Amniotic epithelial cell (primary cell): ENCODE measurements at regions not wholly inside any gene's neighbourhood (a gene's known extent, or its start where the extent isn't known, plus 50 kb on each side); places are given as distances from the start of the nearest gene placed in this dataset.
"Not testable (repeated sequence)": the region's sequence is repeated elsewhere in the genome, so short reads cannot be mapped to it uniquely, and the experiment has no call there.

Source experiments
- DNase-seq: peaks from one replicate; pipeline ENCODE4 v3.0.0-alpha.2; 2010; ENCODE audit warnings: low read depth

DNA sequence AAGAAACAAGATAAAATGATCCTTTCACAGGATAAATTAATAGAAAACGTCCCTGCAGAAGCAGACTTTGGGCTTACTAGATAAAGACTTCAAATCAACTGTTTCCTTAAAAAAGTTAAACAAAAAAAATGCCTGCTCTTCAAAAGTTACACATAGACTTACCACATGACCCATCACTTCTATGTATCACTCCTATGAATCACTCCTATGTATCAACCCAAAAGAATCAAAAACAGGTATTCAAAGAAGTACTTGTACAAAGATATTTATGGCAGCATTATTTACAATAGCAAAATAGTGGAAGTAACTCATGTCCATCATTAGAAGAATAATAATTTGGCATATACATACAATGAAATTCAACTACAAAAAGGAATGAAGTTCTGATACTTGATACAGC, 56.3 kb upstream of the PRDM9 start:
- no peak for DNase-seq

DNA sequence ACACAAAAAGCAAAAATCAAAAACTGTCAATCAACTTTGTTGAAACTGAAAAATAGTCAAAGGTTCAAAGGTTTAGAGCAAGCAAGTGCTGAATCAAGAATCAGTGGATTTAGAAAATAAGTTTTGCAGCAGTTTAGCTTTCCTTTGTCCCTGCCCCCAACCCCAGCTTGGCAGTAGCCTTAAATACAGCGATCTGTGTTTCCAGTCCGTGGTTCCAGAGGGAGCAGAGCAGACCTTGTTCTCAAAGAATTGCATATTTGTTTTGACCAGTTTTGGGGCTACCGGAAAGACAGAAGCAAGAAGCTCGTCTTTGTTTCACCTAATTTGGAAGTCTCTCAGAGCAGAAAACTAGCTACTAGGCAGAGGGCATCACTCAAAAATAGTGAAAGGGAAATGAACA, 57.2 kb upstream of the PRDM9 start:
- DNase-seq, result no peak

DNA sequence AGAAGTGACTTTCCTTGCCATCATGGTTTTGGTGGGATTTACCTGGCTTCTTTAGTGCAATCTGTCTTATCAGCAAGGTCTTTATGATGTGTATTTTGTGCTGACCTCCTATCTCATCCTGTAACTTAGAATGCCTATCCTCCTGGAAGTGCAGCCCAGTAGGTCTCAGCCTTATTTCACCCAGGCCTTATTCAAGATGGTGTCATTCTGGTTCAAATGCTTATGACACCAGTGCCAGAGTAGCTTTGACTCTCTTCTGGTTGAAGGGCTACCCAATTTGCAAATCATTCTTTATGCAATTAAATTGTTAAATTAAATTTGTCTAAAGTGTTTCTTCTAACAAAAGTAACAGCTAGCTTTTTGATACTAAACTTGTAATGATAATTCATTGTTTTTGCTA, 58.8 kb upstream of the PRDM9 start:
- DNase-seq, result no peak

DNA sequence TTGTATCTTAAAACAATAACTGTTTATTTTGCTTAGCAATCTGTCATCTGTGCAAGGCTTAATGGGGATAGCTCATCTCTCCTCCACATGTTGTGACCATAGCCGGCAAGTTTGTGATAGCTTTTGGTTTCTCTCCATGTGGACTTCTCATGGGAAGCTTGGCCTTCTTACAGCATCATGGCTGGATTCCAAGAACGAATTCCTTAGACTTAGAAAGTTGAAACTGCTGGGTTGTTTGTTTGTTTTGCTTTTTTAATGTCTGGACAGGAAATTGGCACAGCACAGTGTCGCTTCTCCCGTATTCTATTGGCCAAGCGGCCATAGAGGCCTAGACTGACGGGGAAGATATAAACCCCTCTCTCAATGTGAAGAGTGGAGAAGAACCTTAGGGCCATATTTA, 61.0 kb upstream of the PRDM9 start:
- peak; percentile 7 for DNase-seq

DNA sequence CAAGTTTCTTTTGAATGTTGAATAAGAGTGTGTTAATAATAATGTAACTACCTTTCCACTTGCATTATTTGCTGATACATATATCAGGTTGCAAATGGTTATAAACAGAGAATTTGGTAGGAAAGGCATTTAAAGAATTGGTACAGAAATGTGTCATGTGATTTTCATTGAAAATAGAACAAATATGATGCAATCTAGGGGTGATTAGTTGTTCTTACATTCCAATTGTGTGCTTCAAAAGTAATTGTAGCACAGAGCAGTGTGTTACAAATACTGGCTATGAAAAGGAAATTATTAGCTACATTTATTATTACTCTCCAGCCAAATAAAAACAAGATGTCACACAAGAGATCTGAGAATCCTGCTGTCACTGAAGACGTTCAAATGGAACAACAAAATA, 61.8 kb upstream of the PRDM9 start:
- no peak for DNase-seq

DNA sequence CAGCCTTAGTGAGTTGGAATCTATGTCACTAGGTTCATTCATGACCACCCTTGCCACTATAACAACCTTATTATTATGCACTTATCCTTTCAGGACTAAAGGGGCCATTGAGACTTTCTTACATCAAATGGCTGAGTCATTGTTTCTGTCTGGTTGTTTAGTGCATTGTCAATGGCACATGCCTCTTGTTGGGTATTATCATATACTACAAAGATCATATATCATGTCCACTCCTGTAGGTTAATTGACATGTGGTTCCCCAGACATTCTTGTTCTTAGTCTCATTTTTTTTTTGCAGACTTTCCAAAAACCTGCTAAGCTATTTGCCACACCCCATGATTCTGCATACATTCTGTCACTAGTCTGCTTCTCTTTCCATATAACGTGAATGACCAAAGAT, 66.7 kb upstream of the PRDM9 start:
- no peak for DNase-seq

DNA sequence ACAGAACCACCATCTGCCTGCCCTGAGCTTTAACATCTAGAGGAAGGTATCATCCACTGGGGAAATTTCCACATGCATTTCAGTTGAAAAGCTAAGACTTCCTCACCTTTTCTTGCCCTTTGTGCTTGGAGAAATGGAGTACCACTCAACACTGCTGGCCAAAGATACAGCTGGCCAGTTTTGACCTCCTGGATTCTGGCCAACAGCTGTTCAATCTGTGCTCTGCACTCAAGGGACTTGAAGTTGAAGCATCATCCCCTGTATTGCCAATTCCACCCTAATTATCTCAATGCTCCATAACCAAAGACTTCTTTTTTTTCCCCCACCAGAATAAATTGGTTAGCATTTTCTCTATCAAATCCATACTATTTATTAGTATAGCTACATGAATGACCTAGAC, 70.4 kb upstream of the PRDM9 start:
- DNase-seq, result no peak

DNA sequence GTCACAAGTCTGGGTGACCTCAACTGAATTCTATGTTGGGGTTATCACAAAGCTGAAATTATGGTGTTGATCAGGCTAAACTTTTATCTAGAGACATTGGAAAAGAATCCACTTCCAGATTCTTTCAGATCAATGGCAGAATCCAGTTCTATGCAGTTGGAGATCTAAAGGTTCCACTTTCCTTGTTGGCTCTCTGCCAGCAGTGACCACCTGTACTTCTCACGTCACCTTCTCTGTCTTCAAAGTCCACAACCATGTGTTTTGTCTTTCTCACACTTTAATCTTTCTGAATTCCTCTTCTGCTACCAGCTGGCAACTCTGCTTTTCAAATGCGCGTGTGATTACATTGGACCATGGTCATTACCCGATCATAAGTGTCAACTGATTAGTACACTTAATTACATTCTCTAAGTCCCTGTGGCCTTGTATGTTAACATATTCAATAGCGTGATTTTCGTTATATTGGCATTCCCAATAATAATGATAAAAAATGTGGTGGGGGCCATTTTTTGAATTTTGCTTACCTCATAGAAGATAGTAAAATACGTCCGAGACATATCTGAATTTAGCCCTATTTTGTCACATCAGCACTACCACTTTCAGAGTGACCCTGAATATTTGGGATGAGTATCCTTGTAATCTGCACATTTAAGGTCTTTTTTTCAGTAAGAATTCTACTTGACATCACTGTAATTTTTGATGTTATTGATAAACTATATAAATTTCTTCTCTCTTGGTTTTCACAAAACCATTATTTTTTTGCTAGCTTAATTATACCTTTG, 73.7 kb upstream of the PRDM9 start:
- DNase-seq, result no peak

DNA sequence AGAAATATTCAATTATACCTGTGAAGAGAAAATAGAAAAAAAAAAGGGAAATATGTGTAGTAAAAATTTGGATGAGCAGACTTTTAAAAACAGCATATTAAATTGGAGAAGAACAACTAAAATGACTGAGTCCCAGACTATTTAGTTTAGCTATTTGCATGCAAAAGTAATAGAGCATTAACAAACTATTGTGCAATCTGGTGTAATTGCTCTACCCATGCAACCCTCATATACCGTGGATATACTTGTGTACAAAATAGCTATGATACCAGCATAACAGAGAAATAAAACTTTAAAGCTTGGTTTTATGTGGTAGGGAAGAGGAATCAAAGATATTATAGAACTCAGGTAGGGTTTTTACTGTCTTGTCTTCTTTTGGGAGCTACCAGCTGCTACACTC, 78.7 kb upstream of the PRDM9 start:
- DNase-seq, result no peak

DNA sequence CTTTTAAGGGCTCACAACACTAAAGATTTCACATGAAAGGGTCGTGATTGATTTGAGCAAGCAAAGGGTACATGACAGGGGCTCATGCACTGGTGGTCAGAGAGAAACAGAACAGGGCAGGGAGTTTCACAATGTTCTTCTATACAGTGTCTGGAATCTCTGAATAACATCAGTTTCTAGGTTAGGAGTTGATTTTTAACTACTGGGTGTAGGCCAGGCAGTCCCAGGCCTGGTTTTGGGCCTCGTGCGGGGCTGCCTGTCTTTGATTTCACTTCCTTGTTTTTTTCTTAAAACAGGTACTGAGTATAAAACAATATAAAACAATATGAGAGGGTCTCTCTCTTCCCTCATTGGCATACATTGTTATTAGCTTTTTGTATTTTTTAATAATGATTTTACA, 87.2 kb upstream of the PRDM9 start:
- DNase-seq, result not testable (repeated sequence)

DNA sequence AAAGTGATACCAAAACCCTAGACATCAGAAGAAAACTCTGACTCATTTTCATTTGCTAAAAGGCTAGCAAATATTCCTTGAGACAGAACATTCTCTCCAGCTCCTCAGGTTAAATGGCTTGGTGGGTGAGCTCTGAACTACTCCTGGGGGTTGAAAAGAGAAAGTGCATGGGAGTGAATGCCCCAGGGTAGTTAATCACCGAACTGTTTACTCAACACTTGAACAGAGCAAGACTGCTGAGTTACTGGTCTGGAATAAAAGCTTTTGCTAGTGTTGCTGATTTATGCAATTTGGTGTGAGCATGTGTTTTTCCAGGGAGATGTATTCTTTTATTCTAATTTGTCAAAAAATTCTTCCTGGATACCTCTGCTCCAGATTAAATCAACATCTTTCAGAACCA, 88.3 kb upstream of the PRDM9 start:
- peak; percentile 25 for DNase-seq

DNA sequence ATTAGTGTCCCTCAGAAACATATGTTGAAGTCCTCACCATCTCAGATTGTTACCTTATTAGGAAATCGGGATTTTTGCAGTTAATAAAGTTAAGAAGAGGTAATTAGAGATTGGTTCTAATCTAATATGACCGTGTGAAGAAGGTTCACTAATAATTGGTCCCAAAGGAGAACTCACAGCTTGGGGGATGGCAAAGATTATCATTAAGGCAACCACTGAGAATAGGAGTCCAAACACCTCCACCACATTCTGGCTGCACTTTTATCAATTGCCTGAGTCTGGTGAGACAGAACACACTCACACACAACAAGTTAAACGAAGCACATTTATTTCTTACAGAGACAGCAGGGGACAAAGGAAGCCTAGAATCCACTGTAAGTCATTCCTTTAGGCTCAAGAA, 94.9 kb upstream of the PRDM9 start:
- no peak for DNase-seq

DNA sequence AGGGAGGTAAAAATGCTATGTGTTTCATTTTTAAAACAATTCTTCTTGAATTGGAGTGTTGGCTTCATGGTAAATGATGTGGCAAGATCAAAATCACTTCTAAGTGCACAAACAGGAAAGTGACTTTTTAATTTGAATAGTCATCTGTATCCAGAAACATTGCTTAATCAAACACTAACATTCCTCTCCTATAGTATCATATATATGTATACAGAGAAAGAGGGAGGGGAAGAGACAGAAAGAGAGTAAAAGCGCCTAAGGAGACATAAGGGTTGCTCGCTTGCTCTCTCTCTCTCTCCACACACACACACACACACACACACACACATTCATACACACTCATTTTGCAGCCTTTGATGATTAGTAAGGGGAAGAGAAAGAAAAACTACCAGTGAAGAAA, 95.4 kb upstream of the PRDM9 start:
- no peak for DNase-seq

DNA sequence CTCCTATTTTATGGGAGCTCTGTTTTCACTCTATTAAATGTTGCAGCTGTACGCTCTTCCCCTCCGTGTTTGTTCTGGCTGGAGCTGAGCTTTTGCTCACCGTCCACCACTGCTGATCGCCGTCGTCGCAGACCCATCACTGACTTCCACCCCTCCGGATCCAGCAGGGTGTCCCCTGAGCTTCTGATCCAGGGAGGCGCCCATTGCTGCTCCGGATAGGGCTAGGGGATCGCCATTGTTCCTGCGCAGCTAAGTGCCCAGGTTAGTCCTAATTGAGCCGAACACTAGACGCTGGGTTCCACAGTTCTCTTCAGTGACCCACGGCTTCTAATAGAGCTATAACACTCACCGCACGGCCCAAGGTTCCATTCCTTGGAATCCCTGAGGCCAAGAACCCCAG, 96.2 kb upstream of the PRDM9 start:
- DNase-seq, result no peak

DNA sequence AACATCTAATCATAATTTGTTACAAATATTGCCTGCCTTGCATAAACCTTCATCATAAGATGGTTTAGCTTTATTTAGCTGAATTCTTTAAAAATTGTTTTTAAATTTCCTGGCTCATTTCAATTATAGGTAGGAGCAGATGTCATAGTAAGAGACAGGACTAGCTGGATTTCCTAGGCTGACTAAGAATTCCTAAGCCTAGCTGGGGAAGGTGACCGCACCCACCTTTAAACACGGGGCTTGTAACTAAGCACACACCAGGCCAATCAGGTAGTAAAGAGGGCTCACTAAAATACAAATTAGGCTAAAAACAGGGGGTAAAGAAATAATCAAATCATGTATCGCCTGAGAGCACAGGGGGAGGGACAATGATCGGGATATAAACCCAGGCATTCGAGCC, 96.6 kb upstream of the PRDM9 start:
- not testable (repeated sequence) for DNase-seq

DNA sequence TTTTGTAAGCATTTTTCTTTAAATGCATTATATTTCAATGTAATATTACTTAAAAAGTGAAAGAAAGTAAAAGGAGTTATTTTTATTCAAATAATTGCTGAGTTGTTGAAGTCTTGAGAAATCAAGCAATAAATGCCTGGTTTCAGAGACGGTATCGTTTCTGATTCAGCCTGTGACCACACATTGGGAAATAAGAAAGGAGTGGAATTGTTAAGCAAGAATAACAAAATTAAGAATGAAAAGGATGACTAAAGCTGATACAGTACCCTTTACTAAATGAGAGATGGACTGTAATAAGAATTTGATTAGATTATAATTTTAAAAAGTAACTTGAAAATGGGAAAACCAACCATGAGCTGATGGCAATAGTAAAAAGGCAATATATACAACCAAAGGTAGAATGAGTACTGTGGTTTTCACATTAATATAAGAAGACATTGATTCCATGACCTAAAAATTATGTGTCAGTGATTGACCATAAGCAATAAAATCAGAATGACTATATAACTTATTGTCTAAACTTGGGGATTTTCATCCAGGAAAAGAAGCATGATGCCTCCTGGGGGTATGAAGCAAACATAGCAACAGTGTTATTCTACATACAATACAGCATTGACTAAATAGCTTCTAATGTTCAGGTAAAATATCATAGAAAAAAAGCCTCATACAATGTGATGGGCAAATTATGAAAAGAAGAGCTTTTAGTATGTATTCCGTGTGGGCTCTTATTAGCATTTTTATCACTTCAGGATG, 101.9 kb upstream of the PRDM9 start:
- DNase-seq, result peak; percentile 20

DNA sequence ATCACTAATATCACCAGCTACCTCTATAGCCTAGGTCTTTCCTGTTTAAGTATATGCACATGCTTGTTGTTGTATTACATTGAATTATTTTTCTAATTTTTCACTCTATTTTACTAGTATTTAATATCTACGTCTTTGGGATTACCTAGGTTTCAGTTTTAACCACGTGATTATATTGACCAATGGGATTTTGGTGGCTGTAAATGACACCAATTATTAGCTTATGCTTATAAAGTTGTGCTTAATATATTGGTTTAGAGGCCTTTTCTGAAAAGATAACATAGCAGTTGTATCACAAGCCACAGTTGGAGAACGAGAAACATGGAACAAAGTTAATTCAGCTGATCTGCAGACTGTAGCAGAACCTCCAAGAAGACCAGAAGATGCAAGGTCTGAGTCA, 104.8 kb upstream of the PRDM9 start:
- DNase-seq, result no peak

DNA sequence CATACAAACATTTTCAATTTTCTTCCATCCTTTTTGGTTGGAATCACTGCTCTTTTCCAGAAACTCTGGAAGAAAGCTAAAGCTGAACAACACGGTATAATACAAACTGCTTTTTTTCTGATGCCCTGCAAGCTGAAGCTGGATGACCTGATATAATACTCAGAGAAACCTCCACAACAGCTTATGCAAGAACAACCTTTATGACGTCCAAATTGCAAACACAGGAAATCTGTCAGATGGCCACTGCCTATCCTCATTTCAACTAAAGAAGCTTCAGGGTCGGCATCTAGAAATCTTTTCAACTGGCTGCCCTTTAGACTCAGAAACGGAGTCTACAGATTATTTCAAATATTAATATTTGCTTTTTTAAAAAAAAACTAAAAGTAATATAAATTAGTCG, 106.5 kb upstream of the PRDM9 start:
- DNase-seq, result no peak

DNA sequence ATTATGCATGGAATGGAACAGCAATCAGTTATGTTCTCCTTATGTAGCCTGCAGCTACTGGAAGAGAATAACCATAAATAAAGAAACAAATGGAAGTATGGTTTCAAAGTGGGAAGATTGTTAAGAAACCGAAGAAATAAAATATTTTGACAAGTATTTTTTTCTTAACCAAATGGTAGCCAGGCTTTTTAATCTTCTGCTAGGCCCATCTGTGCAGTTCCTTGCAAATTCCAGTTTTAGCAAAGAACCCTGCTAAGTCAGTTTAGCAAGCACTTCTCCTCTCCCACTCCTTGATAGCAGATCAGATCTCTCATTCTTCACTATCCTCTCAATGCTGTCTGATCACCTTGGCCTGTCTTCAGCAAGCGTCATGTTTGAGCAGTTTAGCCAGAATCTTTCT, 111.1 kb upstream of the PRDM9 start:
- DNase-seq, result no peak

DNA sequence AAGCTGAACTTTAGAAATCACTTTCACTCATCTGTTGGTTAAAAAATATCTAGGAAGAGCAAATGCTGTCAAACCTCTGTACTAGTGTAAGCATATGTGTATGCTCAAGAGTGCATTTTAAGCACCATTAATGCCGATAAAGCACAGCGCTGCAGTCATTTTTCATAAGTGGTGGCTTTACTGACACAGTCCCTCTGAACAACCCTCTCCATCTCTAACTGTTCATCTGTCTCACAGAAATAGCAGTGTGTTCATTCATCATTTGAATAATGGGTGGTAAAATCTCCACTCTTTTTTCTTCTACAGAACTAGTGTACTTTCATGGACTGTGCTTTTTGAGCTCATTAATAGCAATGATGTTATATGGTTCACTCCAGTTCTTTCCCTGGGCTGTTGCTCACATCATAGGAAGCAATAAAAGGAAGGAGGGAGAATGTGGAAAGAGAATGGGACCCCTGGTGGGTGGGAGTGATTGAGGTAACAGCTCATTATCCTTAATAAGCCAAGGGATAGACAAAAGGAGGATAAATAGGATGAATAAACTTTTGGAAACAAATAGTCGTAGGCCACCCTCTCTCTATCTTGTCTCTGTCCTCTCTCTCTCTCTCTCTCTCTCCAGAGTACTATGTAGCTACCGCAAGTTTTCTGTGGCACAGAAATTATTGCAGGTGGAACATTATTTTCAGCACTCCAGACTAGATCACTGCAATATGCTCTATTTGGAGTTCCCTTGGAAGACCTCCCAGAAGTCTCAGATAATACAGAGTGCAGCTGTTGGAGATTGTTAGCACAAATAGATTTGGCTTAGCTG, 117.9 kb upstream of the PRDM9 start:
- no peak for DNase-seq

DNA sequence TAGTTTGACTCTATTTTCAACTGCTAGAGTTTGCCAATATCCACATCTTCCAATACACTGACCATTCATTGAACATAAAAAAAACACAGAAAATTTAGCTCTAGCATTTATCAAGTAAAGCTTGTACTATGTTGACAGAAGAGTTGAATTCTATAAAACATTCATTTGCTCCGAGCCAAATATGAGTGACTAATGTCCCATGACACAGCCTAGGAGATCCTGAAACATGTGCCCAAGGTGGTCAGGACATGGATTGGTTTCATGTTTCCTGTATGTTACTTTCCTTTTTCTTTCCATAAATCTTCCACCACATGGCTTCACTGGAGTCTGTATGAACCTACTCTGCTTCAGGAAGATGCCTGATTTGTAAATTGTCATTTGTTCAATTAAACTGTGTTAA, 122.4 kb upstream of the PRDM9 start:
- DNase-seq, result no peak

DNA sequence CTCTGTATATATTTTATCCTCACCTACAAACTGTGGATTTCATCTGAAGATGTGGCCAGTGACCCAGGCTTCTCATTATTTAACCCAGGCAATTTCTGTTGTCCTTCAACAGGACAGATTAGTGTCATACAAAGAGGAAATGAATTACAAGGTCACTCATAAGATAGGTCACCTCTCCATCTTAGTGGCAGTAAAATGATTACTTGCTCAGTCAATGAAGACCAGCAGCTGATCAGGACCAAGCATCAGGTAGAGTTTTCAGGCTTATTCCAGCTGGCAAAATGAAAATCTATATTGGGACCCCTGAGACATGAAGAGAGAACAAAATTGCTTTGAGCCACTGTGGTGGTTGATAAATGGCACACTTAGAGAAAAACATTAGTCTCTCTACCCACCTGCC, 135.2 kb upstream of the PRDM9 start:
- no peak for DNase-seq

DNA sequence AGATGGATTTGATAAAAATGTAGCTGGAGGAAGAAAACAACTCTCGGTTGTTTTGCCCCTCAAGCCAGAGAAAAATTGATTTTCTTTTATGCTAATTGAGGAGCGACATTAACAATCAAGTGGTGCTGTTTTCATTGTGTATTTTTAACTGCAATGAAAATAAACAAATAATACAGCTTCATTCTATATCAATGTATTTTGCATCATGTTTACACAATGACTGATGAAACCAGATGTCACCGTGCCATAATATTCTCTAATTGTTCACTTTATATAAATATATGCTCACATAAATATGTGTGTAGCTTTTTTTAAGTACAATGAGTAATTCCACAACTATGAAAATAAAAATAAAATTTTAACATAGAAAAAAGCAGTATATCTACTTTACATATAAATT, 139.0 kb upstream of the PRDM9 start:
- no peak for DNase-seq
